ENCODE measurements at regions not wholly inside any gene's neighbourhood (a gene's known extent, or its start where the extent isn't known, plus 50 kb on each side); places are given as distances from the start of the nearest gene placed in this dataset.

DNA sequence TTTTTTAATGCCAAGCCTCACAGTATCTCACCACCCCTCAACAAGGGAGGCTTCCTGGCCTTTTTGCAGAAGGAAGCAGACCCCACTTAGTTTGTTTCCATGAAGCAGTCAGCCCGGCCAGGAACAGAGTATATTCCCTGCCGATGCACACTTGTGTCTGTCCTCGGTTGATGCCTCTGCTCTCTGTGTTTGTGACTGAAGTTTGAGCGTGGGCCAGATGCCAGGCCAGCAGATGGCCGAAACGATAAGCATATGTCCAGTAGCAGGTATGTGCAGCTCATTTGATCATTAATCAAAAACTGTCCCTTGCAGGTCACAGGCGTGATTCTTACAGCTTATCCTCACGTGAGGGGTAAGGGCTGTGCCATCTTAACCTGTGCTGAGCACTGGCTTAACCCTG is 144.0 kb downstream of the IRS2 start:
- no peak for TF ChIP-seq POLR2A (IDR thresholded peaks at IDR 0.05)
- no peak for TF ChIP-seq CTCF (IDR thresholded peaks at IDR 0.05)
- no peak for TF ChIP-seq POLR2AphosphoS5 (IDR thresholded peaks at IDR 0.05; ENCODE audit: insufficient read depth in 1 of 2, low read depth in 1 of 2)

Measured in vagina (tissue), 2 donors.